ENCODE measurements at regions not wholly inside any gene's neighbourhood (a gene's known extent, or its start where the extent isn't known, plus 50 kb on each side); places are given as distances from the start of the nearest gene placed in this dataset.

- TF ChIP-seq EZH2phosphoT487 (IDR thresholded peaks at IDR 0.05; ENCODE audit: borderline replicate concordance, low read length) (no peak), CTCF (IDR thresholded peaks at IDR 0.05; ENCODE audit: low read depth, low read length, poor library complexity, severe bottlenecking) (no peak)
- Histone ChIP-seq H3K36me3 (ENCODE audit: control insufficient read depth, low read length) (no peaks in the 10 kb centered on the region), H3K79me2 (ENCODE audit: control insufficient read depth, low read length) (peaks cover 2% of the 10 kb centered on the region), H3K4me1 (ENCODE audit: control insufficient read depth, low read length) (no peaks in the 10 kb centered on the region), H3K9me2 (replicated peaks; ENCODE audit: control insufficient read depth, low read length) (no peaks in the 10 kb centered on the region), H3K27me3 (ENCODE audit: control insufficient read depth, low read length) (no peaks in the 10 kb centered on the region), H3K4me2 (ENCODE audit: low read length) (no peak overlapping the region), H3K27ac (ENCODE audit: low read depth, low read length) (no peak overlapping the region), H3K9me3 (ENCODE audit: control insufficient read depth, insufficient read depth, low read length) (no peaks in the 10 kb centered on the region), H3F3A (ENCODE audit: control insufficient read depth, insufficient read depth) (no peaks in the 10 kb centered on the region), H3K4me3 (ENCODE audit: low read length) (no peak overlapping the region), H4K20me1 (ENCODE audit: control insufficient read depth, insufficient read depth, low read depth, low read length) (no peaks in the 10 kb centered on the region)
Measured at GRCh38 chr6:3996349-3996748, 82.6 kb downstream of the FAM217A start.

DNA sequence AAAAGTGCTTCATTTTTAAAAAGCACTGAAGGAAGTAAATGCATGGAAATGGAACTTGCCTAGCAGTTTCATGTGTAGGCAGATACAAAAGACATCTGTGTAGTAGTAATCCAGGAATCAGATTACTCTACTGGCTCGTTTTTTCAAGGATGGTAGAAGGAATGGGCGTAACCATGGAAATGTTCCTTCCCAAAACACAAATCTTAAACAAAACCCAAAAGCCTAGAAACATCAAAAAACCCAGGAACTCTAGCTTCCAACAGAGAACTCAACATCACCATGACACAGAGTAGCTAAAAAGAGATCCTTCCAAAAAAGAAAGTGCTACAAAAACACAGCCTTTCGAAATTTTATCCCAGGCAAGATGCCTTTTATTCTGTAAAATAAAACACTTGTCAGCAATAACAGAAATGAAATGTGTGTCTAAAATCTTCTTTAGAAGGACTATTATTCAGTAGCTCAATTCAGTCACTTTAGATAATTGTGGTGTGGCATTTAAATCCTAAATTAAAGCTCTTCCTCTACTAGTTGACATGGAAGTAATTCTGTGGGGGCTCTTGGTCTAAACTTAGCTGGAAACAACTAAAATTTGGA, 81.7 kb downstream of the FAM217A start:
- Histone ChIP-seq H3K4me1 (ENCODE audit: control insufficient read depth, low read length) (no peaks in the 10 kb centered on the region), H3K27ac (ENCODE audit: low read depth, low read length) (no peak overlapping the region)

DNA sequence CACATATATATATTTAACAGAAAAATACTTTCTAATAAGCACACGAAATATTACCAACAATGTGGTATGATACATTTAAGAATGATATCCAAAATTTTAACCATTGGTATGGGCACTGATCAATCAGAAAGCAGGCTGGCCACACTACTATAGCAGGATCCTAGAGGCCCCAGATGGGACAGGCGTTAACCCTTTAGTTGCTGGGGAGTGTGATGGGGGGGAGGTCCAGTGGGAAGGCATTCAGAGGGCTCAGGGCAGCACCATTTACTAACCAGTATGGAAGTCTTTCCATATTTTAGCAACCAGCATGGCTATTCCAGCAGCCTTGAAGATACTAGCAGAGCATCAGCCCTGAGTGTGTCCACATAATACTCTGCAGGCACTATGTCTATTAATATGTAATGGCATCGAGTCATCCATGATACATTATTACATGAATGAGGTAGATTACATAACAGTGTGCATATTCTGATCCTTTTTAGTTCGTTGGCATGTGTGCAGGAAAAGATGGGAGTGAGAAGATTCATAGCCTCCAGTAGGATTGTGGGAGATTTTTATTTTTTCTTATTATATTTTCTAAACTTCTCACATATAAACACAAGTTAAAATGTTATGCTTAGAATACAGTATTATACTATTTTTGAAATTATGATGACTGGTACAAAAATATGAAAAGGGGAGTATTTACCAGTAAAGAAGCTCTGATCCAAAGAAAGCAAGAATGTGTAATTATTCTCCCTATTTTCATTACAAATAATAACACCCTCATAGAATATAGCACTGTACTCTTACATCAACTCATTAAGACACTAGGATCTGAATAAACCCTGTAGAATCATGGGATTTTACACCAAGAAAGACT, 78.9 kb downstream of the FAM217A start:
- TF ChIP-seq CTCF (IDR thresholded peaks at IDR 0.05; ENCODE audit: low read depth, low read length, poor library complexity, severe bottlenecking), result no peak
- TF ChIP-seq EZH2phosphoT487 (IDR thresholded peaks at IDR 0.05; ENCODE audit: borderline replicate concordance, low read length), result no peak
- Histone ChIP-seq H4K20me1 (ENCODE audit: control insufficient read depth, insufficient read depth, low read depth, low read length) (no peaks in the 10 kb centered on the region), H3F3A (ENCODE audit: control insufficient read depth, insufficient read depth) (no peaks in the 10 kb centered on the region), H3K4me2 (ENCODE audit: low read length) (no peak overlapping the region), H3K36me3 (ENCODE audit: control insufficient read depth, low read length) (peaks cover 8% of the 10 kb centered on the region; the same call in 1 of the 2 replicates), H3K9me3 (ENCODE audit: control insufficient read depth, insufficient read depth, low read length) (no peaks in the 10 kb centered on the region), H3K9me2 (replicated peaks; ENCODE audit: control insufficient read depth, low read length) (no peaks in the 10 kb centered on the region), H3K79me2 (ENCODE audit: control insufficient read depth, low read length) (peaks cover 9% of the 10 kb centered on the region), H3K4me1 (ENCODE audit: control insufficient read depth, low read length) (no peaks in the 10 kb centered on the region), H3K27me3 (ENCODE audit: control insufficient read depth, low read length) (no peaks in the 10 kb centered on the region), H3K4me3 (ENCODE audit: low read length) (no peak overlapping the region), H3K27ac (ENCODE audit: low read depth, low read length) (no peak overlapping the region)

More for the DNA sequence above, 81.7 kb downstream of the FAM217A start:
- no peak overlapping the region for H3K4me2 ChIP-seq (ENCODE audit: low read length)
- H3K36me3 ChIP-seq (ENCODE audit: control insufficient read depth, low read length), result no peaks in the 10 kb centered on the region
- H3K79me2 ChIP-seq (ENCODE audit: control insufficient read depth, low read length), result peaks cover 3% of the 10 kb centered on the region
- no peaks in the 10 kb centered on the region for H4K20me1 ChIP-seq (ENCODE audit: control insufficient read depth, insufficient read depth, low read depth, low read length)
- no peaks in the 10 kb centered on the region for H3K9me3 ChIP-seq (ENCODE audit: control insufficient read depth, insufficient read depth, low read length)
- TF ChIP-seq CTCF (IDR thresholded peaks at IDR 0.05; ENCODE audit: low read depth, low read length, poor library complexity, severe bottlenecking) (no peak), EZH2phosphoT487 (IDR thresholded peaks at IDR 0.05; ENCODE audit: borderline replicate concordance, low read length) (no peak)
- no peak overlapping the region for H3K4me3 ChIP-seq (ENCODE audit: low read length)
- H3K27me3 ChIP-seq (ENCODE audit: control insufficient read depth, low read length), result no peaks in the 10 kb centered on the region
- no peaks in the 10 kb centered on the region for H3K9me2 ChIP-seq (replicated peaks; ENCODE audit: control insufficient read depth, low read length)
- H3F3A ChIP-seq (ENCODE audit: control insufficient read depth, insufficient read depth), result no peaks in the 10 kb centered on the region

All from DOHH2 (cell line).